ENCODE measurements at regions not wholly inside any gene's neighbourhood (a gene's known extent, or its start where the extent isn't known, plus 50 kb on each side); places are given as distances from the start of the nearest gene placed in this dataset.

GRCh38 chr12:62116986-62117385 is 143.2 kb upstream of the USP15 start:
- no peak for DNase-seq (ENCODE audit: low read depth)

GRCh38 chr12:62123721-62124203 is 136.4 kb upstream of the USP15 start:
- peak; percentile 26 for DNase-seq (ENCODE audit: low read depth)

GRCh38 chr12:62127516-62127915 is 132.7 kb upstream of the USP15 start:
- DNase-seq (ENCODE audit: low read depth) = no peak

GRCh38 chr12:62128175-62128975 is 131.8 kb upstream of the USP15 start:
- DNase-seq (ENCODE audit: low read depth) = peak; percentile 1

GRCh38 chr12:62129291-62129690 is 130.9 kb upstream of the USP15 start:
- no peak for DNase-seq (ENCODE audit: low read depth)

- DNase-seq (ENCODE audit: low read depth) = no peak
Observed at GRCh38 chr12:62130402-62130801, 129.8 kb upstream of the USP15 start.

- DNase-seq (ENCODE audit: low read depth) = no peak
Observed at GRCh38 chr12:62130834-62131552, 129.2 kb upstream of the USP15 start.

- DNase-seq (ENCODE audit: low read depth) = no peak
Observed at GRCh38 chr12:62133440-62133839, 126.8 kb upstream of the USP15 start.

GRCh38 chr12:62135553-62136200 is 124.5 kb upstream of the USP15 start:
- DNase-seq (ENCODE audit: low read depth) = no peak

- DNase-seq (ENCODE audit: low read depth) = no peak
Observed at GRCh38 chr12:62136496-62136895, 123.7 kb upstream of the USP15 start.

GRCh38 chr12:62138527-62138926 is 121.7 kb upstream of the USP15 start:
- no peak for DNase-seq (ENCODE audit: low read depth)

GRCh38 chr12:62146318-62146717 is 113.9 kb upstream of the USP15 start:
- DNase-seq (ENCODE audit: low read depth) = no peak

- no peak for DNase-seq (ENCODE audit: low read depth)
Observed at GRCh38 chr12:62158013-62158412, 102.2 kb upstream of the USP15 start.

- DNase-seq (ENCODE audit: low read depth) = no peak
Observed at GRCh38 chr12:62158461-62159360, 101.5 kb upstream of the USP15 start.

GRCh38 chr12:62162214-62162613 is 98.0 kb upstream of the USP15 start:
- DNase-seq (ENCODE audit: low read depth) = no peak

GRCh38 chr12:62163368-62163767 is 96.8 kb upstream of the USP15 start:
- DNase-seq (ENCODE audit: low read depth) = no peak

GRCh38 chr12:62164036-62164435 is 96.2 kb upstream of the USP15 start:
- no peak for DNase-seq (ENCODE audit: low read depth)

- DNase-seq (ENCODE audit: low read depth) = no peak
Observed at GRCh38 chr12:62166525-62166924, 93.7 kb upstream of the USP15 start.

- DNase-seq (ENCODE audit: low read depth) = no peak
Observed at GRCh38 chr12:62168411-62168810, 91.8 kb upstream of the USP15 start.

- DNase-seq (ENCODE audit: low read depth) = no peak
Observed at GRCh38 chr12:62170241-62170640, 90.0 kb upstream of the USP15 start.

GRCh38 chr12:62190689-62191490 is 69.3 kb upstream of the USP15 start:
- no peak for DNase-seq (ENCODE audit: low read depth)
